SK-N-SH treated with all-trans-retinoic acid at 6 μM for 48 hours (cell line): ENCODE measurements at regions not wholly inside any gene's neighbourhood (a gene's known extent, or its start where the extent isn't known, plus 50 kb on each side); places are given as distances from the start of the nearest gene placed in this dataset.
"Not testable (repeated sequence)": the region's sequence is repeated elsewhere in the genome, so short reads cannot be mapped to it uniquely, and the experiment has no call there.

Experiments used
- ATAC-seq: fragments of 200-7000 bp; cut with Tn5 transposase; 3 replicates; pipeline ENCODE4 v1.9.1; 2020; ENCODE audit warnings: mild to moderate bottlenecking, moderate library complexity
- CSDC2 ChIP-seq: fragments of 250-450 bp; sonication (Bioruptor Pico); IDR thresholded peaks from 2 replicates; pipeline ENCODE4 v1.5.0; 2020; ENCODE audit warnings: mild to moderate bottlenecking, moderate library complexity
- ESRRG ChIP-seq: fragments of 250-450 bp; sonication (Bioruptor Pico); IDR thresholded peaks from 2 replicates; pipeline ENCODE4 v1.6.1; 2021; ENCODE audit warnings: mild to moderate bottlenecking
- ISL1 ChIP-seq: fragments of 250-450 bp; sonication (Bioruptor Pico); IDR thresholded peaks from 2 replicates; pipeline ENCODE4 v2.1.2; 2022; ENCODE audit warnings: mild to moderate bottlenecking, moderate library complexity
- PPARA ChIP-seq: fragments of 250-450 bp; sonication (Bioruptor Pico); IDR thresholded peaks from 2 replicates; pipeline ENCODE4 v1.5.0; 2020; ENCODE audit warnings: mild to moderate bottlenecking, borderline replicate concordance
- RARB ChIP-seq: fragments of 250-450 bp; sonication (Bioruptor Pico); IDR thresholded peaks from 2 replicates; pipeline ENCODE4 v1.8.0; 2021; ENCODE audit warnings: mild to moderate bottlenecking, moderate library complexity
- SNAI2 ChIP-seq: fragments of 250-450 bp; sonication (Bioruptor Pico); IDR thresholded peaks from 2 replicates; pipeline ENCODE4 v1.5.0; 2020; ENCODE audit warnings: mild to moderate bottlenecking, moderate library complexity
- TCF4 ChIP-seq: fragments of 250-450 bp; sonication (Bioruptor Pico); IDR thresholded peaks from 2 replicates; pipeline ENCODE4 v1.8.0; 2021; ENCODE audit warnings: mild to moderate bottlenecking, moderate library complexity, borderline replicate concordance
- TOX ChIP-seq: fragments of 250-450 bp; sonication (Bioruptor Pico); IDR thresholded peaks from 2 replicates; pipeline ENCODE4 v1.8.0; 2021; ENCODE audit warnings: mild to moderate bottlenecking, moderate library complexity, borderline replicate concordance
- ZFP3 ChIP-seq: fragments of 250-450 bp; sonication (Bioruptor Pico); IDR thresholded peaks from 2 replicates; pipeline ENCODE4 v1.5.0; 2020; ENCODE audit warnings: mild to moderate bottlenecking, moderate library complexity
- ZFP30 ChIP-seq: fragments of 450-650 bp; formaldehyde crosslinking; IDR thresholded peaks from 2 replicates; pipeline ENCODE4 v1.5.0; 2022; ENCODE audit warnings: mild to moderate bottlenecking, moderate library complexity
- ZNF70 ChIP-seq: fragments of 450-650 bp; formaldehyde crosslinking; IDR thresholded peaks from 2 replicates; pipeline ENCODE4 v1.5.0; 2020; ENCODE audit warnings: mild to moderate bottlenecking, moderate library complexity
- ZNF8 ChIP-seq: fragments of 450-650 bp; formaldehyde crosslinking; IDR thresholded peaks from 2 replicates; pipeline ENCODE4 v1.5.0; 2020; ENCODE audit warnings: mild to moderate bottlenecking, moderate library complexity
- TF ChIP-seq, protein P1 (sequence below): fragments of 250-450 bp; sonication (Bioruptor Pico); IDR thresholded peaks from 2 replicates; pipeline ENCODE4 v1.5.0; 2020; ENCODE audit warnings: mild to moderate bottlenecking, moderate library complexity
- TF ChIP-seq, protein P2 (sequence below): fragments of 250-450 bp; sonication (Bioruptor Pico); IDR thresholded peaks from 2 replicates; pipeline ENCODE4 v1.8.0; 2021; ENCODE audit warnings: low read depth, mild to moderate bottlenecking, moderate library complexity, borderline replicate concordance
- TF ChIP-seq, protein P3 (sequence below): fragments of 250-450 bp; sonication (Bioruptor Pico); IDR thresholded peaks from 2 replicates; pipeline ENCODE4 v1.5.1; 2020; ENCODE audit warnings: low read depth, mild to moderate bottlenecking, moderate library complexity
- TF ChIP-seq, protein P4 (sequence below): fragments of 250-450 bp; sonication (Bioruptor Pico); IDR thresholded peaks from 2 replicates; pipeline ENCODE4 v1.8.0; 2020; ENCODE audit warnings: mild to moderate bottlenecking, moderate library complexity, borderline replicate concordance

DNA sequence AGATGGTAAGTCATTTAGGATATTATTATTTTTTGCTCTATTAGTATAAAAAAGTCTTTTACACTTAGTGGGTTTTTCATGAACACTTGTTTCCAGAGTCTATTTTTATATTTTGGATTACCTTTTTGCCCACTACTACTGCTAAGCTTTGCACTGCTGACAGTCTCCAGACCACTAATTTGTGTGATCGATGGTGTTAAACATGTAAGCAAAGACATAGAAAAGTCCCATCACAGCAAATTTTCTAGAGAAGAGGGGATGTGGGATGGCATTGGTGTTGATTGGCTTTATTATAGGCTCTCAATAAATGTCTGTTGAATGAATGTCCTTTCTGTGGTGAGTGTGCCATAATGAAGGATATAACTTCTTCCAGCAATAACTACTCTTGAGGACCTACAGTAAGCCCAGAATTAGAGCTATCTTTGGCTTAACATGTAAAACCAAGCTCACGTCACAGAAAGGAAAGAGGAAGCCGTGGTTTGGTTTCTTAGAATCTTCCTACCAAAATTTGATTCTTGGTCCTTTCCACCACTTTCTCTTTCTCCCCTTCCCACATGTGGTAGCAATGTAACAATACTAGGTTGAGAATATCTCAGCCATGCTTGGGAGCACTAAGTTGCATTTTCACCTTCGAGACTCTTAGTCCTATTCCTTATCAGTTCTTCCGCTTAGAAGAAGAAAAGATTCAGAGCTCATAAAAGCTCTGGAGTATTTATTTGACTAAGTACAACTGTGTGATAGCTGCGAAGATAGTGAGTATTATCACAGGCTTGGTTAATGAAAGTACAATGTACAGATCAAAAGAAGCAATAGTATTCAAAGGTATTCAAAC, 90.6 kb upstream of the UMPS start (continued):
- TF ChIP-seq, protein P1, sequence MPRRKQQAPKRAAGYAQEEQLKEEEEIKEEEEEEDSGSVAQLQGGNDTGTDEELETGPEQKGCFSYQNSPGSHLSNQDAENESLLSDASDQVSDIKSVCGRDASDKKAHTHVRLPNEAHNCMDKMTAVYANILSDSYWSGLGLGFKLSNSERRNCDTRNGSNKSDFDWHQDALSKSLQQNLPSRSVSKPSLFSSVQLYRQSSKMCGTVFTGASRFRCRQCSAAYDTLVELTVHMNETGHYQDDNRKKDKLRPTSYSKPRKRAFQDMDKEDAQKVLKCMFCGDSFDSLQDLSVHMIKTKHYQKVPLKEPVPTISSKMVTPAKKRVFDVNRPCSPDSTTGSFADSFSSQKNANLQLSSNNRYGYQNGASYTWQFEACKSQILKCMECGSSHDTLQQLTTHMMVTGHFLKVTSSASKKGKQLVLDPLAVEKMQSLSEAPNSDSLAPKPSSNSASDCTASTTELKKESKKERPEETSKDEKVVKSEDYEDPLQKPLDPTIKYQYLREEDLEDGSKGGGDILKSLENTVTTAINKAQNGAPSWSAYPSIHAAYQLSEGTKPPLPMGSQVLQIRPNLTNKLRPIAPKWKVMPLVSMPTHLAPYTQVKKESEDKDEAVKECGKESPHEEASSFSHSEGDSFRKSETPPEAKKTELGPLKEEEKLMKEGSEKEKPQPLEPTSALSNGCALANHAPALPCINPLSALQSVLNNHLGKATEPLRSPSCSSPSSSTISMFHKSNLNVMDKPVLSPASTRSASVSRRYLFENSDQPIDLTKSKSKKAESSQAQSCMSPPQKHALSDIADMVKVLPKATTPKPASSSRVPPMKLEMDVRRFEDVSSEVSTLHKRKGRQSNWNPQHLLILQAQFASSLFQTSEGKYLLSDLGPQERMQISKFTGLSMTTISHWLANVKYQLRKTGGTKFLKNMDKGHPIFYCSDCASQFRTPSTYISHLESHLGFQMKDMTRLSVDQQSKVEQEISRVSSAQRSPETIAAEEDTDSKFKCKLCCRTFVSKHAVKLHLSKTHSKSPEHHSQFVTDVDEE: no peak
- TF ChIP-seq PPARA (CRISPR knock-in tag): no peak
- no peak for TF ChIP-seq TCF4 (CRISPR knock-in tag)
- TF ChIP-seq ISL1 (CRISPR knock-in tag): no peak
- no peak for TF ChIP-seq ZFP3
- TF ChIP-seq, protein P2, sequence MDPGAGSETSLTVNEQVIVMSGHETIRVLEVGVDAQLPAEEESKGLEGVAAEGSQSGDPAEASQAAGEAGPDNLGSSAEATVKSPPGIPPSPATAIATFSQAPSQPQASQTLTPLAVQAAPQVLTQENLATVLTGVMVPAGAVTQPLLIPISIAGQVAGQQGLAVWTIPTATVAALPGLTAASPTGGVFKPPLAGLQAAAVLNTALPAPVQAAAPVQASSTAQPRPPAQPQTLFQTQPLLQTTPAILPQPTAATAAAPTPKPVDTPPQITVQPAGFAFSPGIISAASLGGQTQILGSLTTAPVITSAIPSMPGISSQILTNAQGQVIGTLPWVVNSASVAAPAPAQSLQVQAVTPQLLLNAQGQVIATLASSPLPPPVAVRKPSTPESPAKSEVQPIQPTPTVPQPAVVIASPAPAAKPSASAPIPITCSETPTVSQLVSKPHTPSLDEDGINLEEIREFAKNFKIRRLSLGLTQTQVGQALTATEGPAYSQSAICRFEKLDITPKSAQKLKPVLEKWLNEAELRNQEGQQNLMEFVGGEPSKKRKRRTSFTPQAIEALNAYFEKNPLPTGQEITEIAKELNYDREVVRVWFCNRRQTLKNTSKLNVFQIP (CRISPR knock-in tag): no peak
- TF ChIP-seq, protein P3, sequence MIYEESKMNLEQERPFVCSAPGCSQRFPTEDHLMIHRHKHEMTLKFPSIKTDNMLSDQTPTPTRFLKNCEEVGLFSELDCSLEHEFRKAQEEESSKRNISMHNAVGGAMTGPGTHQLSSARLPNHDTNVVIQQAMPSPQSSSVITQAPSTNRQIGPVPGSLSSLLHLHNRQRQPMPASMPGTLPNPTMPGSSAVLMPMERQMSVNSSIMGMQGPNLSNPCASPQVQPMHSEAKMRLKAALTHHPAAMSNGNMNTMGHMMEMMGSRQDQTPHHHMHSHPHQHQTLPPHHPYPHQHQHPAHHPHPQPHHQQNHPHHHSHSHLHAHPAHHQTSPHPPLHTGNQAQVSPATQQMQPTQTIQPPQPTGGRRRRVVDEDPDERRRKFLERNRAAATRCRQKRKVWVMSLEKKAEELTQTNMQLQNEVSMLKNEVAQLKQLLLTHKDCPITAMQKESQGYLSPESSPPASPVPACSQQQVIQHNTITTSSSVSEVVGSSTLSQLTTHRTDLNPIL (CRISPR knock-in tag): no peak

DNA sequence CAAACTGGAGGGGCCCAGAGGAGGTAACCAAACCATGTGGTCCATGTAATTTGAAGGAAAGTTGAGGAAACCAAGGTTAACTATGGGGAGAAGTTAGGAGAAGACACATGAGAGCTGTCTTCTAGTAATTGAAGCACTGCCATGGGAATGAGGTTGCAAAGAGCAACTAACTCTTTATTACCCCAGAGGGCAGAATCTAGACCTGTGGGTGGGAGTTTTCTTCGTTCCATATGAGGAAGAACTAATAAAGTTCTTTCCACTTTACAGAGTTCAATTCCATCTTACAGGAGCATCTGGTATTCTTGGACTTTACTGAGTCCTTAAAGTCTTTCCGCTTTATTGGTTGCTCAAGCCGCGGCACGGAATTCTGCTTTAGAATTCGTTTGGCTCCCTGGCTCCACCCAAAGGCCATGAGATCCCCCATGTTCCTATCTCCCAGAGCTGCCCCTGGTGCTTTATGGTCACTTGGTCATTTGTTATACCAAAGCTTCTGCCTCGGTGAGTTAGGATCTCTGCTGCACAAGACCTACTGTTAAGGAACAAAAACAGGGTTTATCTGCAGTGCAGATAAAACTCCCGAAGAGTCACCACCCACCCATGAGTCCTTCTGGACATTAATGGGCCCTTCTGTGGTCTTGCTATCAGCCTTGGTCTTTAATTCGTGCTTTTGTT, 89.5 kb upstream of the UMPS start:
- ATAC-seq: no peak
- TF ChIP-seq ZNF8 (CRISPR knock-in tag): no peak
- TF ChIP-seq ZFP30 (CRISPR knock-in tag): no peak
- TF ChIP-seq, protein P2 (CRISPR knock-in tag): no peak
- no peak for TF ChIP-seq PPARA (CRISPR knock-in tag)
- no peak for TF ChIP-seq SNAI2 (CRISPR knock-in tag)

DNA sequence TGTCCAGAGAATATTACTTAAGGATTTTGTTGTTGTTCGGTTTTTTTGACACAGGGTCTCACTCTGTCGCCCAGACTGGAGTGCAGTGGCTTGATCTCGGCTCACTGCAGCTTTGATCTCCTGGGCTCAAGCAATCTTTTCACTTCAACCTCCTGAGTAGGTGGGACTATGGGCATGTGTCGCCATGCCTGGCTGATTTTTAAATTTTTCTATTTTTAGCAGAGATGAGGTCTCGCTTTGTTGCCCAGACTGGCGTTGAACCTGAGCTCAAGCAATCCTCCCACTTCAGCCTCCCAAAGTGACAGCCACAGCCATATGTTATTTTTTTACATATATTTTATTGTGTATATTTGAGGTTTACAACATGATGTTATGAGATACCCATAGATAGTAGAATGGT, 86.8 kb upstream of the UMPS start:
- ATAC-seq: no peak

DNA sequence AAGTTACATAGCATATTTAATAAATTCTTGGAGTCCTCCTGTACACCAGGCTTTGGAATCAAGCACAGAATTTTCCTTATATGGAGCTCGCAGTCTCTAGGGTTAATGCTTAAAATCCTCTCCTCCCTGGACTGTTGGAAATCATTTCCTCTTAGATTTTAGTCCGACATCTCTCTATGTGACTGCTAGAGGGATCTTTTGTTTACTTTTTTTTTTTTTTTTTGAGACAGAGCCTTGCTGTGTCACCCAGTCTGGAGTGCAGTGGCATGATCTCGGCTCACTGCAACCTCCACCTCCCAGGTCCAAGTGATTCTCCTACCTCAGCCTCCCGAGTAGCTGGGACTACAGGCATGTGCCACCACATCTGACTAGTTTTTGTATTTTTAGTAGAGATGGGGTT, 84.1 kb upstream of the UMPS start:
- ATAC-seq: not testable (repeated sequence)

More for the DNA sequence above, 86.8 kb upstream of the UMPS start:
- TF ChIP-seq RARB (no peak), ESRRG (CRISPR knock-in tag) (no peak), TOX (no peak), TCF4 (CRISPR knock-in tag) (no peak), CSDC2 (CRISPR knock-in tag) (no peak), PPARA (CRISPR knock-in tag) (no peak), ISL1 (CRISPR knock-in tag) (no peak), ZNF70 (CRISPR knock-in tag) (no peak)
- TF ChIP-seq, protein P2 (CRISPR knock-in tag): no peak
- TF ChIP-seq, protein P4, sequence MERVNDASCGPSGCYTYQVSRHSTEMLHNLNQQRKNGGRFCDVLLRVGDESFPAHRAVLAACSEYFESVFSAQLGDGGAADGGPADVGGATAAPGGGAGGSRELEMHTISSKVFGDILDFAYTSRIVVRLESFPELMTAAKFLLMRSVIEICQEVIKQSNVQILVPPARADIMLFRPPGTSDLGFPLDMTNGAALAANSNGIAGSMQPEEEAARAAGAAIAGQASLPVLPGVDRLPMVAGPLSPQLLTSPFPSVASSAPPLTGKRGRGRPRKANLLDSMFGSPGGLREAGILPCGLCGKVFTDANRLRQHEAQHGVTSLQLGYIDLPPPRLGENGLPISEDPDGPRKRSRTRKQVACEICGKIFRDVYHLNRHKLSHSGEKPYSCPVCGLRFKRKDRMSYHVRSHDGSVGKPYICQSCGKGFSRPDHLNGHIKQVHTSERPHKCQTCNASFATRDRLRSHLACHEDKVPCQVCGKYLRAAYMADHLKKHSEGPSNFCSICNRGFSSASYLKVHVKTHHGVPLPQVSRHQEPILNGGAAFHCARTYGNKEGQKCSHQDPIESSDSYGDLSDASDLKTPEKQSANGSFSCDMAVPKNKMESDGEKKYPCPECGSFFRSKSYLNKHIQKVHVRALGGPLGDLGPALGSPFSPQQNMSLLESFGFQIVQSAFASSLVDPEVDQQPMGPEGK (CRISPR knock-in tag): no peak
- TF ChIP-seq, all 23 proteins: peak for 0
